Embryonic facial prominence (tissue), 1 donor: ENCODE measurements at regions not wholly inside any gene's neighbourhood (a gene's known extent, or its start where the extent isn't known, plus 50 kb on each side); places are given as distances from the start of the nearest gene placed in this dataset.

ENCODE experiments used
- DNase-seq: peaks from one replicate; pipeline ENCODE4 v3.0.0-alpha.2; 2016; ENCODE audit errors: extremely low spot score

DNA sequence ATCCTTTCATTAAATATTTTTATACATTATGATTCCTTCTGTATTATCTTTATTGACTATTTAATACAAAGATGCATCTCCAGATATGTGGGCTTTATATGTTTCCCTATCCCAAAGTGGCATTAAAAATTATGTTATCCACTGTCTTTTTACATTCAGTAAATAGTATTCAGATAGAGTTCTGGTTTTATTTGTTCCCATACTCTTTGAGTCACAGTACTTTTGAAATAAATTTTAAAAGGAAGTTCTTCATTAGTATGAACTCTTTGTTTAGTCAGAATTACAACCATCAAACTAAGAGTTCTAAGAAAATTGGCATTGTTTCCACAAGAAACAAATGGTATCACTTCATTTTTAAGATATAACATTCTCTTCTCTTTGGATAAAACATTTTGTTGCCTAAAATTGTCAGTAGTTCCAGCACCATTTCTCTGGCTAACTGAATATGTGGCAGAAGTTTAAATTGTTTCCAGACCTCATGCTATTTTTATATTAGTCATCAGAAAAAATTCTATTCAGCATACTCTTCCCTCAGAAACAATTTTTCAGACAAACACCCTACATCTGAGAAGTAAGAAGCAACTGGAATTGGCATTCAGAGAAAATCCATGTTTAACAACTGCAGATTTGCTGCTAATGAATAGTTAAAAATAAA is 88.5 kb upstream of the COL5A2 start:
- DNase-seq, result peak; percentile 46

DNA sequence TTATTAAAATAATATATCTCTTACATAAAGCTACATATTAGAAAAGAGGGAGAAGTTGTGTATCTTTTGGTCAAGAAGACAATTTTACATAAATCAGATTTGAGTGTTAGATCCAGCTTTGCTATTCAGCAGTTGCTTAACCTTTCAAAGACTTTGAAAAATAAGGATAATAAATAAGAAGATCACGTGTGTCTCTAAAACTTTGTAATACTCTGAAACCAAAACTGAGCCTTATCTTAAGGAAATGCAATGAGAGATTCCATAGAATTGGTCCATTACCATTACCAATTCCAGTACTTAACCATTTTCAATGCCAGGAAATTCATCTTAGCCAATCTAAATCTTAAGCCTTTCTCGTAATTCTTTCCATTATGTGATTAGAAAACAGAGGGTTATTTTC is 89.2 kb upstream of the COL5A2 start:
- DNase-seq, result no peak

DNA sequence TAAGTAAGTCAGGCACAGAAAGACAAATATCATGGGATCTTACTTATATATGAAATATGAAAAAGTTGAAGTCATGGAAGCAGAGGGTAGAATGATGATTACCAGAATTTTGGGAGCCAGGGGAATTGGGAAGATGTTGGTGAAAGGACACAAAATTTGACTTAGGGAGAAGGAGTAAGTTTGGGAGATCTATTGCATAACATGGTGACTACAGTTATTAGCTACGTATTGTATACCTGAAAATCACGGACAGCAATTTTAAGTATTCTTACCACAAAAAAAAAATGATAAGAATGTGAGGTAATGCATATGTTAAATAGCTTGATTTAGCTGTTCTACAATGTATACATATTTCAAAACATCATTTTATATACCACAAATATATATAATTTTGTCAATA is 94.2 kb upstream of the COL5A2 start:
- DNase-seq, result no peak

DNA sequence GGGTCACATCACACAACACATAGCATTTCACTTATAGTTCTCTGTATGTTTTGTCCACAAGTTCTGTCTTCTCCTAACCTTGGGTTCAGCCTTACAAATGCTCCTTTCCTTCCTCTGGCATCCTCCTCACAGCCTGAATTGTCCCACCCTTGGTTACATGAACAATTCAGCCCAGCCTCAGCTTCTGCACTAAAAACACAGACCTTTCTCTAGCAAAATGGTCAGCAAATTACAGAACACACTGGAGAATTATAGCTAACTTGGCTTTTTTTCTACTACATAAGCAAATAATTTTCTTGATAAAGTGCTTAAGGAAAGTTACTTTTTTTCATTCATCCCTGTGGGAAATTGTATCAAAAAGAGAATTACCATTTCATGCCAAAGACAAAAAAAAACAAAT is 94.8 kb upstream of the COL5A2 start:
- no peak for DNase-seq

DNA sequence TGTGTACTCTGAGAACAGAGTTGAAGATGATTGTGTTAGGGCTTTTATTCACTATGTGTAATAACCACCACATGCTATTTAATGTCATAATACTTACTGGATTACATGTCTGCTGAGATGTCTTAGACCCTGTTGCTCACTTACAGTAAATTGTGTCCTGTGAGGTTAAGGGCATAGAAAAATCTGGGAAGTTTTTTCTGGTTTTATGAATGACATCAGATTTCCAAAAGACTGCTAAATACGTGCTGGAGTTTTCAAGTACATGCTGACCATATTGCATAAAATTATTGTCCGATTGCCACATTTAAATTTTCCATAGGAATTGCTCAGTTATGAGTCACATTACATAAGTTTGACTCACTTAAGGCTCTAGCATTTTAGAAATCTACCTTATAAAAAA is 96.7 kb upstream of the COL5A2 start:
- DNase-seq, result no peak

DNA sequence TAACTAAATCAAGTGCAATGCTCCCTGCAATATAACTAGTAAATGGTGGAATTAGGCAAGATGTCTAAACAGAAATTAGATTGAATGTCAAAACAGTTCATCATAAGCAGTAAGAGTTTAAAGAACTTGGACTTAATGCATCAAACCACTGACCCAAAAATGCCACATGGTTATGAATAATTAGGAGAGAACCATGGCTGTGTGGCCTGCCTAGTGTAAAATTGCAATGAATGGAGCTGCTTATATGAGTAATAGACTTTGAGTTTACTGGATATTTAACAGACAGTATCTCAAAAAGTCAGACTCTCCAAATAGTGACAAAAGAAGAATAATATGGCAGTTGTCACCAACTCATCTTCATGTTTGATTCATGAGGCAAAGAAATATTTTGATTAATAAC is 101.6 kb upstream of the COL5A2 start:
- DNase-seq, result no peak

DNA sequence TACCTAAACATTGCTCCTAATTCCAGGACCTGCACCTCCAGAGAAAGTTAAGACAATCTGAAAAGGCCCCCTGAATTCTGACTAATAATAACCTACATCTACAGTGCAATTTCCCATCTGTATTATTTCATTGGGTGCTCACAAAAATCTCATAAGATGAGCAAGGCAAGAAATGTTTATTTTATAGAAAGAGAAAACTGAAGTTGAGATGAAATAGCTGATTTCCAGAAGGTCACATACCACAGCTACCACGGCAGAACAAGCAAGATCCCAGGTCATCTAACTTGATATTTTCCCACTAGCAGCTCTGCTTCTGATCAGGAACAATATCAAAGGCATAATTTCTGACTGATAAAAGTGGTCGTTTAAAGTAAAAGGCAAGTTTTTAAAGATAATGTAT is 105.8 kb upstream of the COL5A2 start:
- no peak for DNase-seq

DNA sequence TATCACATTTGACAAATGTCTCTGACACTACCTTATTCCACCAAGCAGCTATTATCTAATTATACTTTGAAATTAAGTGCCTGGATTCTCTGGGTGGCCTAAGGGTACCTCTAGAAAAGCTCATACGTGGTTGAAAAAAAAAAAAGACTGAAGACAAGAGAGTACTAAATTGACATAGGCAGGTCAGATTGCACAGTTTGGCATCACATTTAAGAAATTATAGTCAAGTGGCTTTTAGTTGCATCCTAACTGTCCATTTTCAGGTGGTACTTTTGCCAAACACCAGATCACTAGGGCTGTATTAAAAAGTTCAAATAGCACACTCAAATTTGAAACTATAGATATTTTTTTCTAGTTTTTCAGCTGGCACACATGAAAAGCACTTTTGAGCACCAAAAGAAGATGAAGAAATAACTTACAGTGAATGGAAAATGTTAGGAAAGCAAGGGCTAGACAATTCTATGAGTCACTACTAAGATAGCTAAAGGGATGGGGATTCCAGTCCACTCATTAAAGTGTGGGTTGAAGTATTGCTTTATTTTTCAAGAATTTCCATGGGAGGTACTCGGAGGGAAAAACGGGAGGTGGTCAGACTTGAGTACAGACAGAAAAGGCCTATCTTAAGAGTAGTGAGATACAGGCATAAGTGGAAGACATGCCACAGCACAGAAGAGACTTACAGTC is 106.5 kb upstream of the COL5A2 start:
- DNase-seq, result no peak

DNA sequence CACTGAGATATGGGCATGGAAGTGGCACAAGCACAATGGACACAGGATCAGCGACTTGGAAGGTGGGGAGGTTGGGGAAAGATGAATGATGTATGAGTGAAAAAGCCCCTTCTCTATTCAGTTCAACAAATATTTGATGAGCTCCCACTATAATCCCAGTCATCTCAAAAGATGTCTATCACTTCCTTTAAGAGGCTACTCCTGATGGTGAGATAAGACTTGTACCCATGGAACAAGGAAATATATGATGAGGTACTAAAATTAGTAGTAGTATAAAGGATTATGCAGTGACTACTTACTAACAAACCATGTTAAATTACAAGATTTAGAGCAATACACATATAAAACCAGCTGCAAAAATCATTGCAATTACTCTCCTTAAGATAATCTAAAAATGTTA is 107.8 kb upstream of the COL5A2 start:
- no peak for DNase-seq

DNA sequence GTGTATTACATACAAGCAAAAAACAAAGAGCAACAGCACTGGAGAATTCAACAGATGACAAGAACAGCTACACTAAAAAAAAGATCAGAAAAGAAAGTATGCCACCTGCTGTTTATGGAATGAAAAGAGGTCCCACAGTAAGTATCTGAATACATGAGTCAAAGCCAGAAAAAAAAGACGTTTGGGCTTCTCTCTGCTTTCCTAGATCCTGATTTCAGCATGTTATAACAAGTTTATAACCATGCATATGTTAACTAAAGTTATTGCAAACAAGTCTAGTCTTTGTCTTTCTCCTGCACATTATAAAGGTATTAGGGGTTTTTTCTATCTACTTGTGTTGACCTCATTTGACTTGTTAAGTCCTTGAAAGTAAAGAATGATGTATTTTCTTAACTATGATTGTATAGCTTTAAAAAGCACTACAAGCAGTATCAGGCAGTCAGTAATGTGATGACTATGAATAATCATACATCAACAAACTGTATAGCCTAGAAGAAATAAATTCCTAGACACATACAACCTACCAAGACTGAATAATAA is 108.5 kb upstream of the COL5A2 start:
- peak; percentile 79 for DNase-seq

DNA sequence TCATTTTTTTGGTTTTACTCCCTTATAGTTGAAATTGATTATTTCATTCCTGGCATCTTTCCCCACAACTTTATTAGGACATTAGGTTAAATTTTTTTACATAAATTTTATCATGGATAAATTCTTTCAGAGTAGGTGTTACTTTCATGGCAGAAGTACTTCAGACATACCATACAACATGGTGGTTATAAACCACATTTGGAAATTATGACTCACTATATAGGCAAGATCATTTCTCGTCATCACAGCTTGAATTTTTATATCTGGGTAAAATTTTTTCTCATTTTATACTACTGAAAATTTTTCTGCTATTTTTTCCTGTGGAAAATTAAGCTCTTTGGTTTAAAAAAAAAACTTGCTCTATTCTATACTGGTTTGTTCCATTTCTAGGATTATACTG is 111.9 kb upstream of the COL5A2 start:
- no peak for DNase-seq

DNA sequence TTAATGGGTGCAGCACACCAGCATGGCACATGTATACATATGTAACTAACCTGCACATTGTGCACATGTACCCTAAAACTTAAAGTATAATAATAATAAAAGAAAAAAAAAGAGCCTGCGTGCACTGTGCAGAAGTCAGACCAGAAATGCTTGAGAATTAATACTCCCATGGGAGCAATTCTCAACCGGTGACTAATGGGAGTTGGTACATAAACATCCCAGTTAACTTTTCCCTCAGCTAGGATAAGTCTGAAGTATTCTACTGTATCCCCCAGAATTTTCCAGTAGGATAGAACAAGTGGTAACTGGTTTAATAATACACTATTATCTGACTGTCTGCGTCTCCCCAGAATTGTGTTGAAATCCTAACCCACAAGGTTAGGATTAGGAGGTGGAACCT is 113.6 kb upstream of the COL5A2 start:
- DNase-seq, result no peak

DNA sequence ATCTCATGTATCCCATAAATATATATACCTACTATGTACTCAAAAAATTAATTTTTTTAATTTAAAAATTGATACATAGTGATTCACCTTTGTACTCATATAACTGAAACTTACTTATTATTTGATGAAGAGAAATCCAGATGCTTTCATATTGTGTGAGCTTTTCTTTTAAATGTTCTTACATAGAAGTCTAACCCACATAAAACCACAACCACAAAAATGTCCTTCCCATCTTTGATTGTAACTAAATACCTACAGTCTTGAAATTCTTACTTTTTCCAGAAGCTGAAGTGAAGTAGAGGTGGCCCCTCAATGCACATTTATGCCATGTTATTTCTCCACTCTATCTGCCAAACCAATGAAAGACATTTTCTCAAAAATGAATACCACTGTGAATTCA is 117.9 kb upstream of the COL5A2 start:
- DNase-seq, result no peak

DNA sequence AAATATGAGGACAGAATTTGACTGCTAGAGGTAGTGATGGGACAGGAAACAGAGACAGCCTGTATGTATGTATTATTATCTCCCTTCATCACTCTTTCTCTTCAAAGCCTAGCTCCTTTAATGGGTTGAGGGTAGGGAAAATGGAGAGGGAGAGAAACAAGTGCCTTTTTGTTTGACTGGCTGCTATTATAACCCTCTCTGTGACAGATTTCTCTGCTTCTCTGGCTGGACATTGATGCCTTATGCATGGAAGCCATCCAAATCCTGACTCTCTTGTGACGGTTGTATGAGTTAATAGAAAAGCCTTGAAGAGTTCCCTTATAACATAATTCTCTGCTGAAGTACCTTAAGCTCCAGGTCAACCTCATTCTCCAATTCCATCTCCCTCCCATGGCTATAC is 118.5 kb upstream of the COL5A2 start:
- DNase-seq, result no peak

DNA sequence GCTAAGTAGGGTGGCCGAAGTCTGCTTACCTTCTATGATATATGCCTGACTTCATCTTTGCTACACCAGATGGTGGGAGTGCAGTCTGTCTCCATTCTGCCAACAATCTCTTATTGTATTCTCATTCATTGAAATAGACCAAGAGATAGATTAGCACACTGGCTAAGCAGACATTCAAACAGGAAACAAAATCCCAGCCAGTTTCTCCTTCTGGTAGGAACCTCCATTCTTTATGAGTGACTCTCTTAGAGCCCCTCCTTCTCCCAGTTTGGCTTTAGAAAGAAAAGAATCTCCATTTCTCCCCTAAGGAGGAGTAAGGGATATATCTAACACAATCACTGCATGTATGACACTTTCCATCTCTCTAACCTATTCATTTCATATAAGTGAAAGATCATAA is 118.9 kb upstream of the COL5A2 start:
- DNase-seq, result no peak

DNA sequence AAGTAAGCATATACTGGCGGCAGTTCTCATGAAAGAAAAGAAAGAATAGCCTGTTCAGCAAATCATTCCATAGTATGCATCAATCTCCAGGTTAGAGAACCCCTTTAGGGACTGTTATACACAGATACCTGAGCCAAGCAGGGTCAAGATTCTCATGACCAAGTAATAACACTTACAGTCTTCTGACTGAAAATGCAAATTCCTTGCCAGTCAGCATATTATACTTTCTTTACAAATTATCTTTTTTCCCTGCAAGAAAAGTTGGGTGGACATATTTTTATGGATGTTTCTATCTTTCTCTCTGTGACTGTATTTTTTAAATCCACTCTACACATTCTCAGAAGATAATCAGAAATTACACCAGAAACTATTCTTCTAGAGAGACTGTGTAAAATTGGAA is 120.4 kb upstream of the COL5A2 start:
- DNase-seq, result no peak

DNA sequence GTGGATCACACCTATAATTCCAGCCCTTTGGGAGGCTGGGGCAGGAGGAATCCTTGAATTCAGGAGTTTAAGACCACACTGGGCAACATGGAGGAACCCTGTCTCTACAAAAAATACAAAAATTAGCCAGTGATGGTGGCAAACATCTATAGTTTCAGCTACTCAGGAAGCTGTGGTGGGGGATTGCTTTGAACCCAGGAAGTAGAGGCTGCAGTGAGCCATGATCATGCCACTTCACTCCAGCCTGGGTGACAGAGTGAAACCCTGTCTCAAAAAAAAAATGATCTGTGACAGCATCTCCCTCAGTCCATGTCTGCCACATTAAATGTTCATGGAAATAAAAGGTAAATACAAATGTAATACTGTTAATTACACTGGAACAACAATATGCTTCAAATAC is 121.4 kb upstream of the COL5A2 start:
- no peak for DNase-seq

DNA sequence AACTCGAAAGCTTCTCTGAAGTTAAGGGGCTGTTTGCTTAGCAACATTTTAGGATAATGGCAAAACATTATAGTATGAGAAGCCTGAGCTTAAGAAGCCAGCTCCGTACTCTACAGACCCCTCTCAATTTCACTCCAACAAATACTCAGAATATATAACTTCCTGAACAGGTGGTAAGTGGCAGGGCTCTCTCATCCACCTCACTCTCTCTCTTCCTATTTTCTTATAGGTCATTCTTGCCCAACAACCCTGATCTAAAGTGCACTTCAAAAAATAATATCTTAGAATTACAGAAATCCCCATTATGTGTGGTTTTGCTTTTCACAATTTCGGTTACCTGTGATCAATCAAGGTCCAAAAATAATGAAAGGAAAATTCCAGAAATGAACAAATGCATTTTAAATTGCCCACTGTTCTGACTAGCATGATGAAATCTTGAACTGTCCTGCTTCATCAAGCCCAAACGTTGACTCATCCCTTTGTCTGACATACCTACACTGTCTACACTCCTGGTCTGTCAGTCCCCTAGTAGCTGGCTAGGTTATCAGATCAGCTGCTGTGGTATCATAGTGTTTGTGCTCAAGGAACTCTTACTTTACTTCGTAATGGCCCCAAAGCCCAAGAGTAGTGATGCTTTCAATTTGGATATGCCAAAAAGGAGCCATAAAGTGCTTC is 122.8 kb upstream of the COL5A2 start:
- no peak for DNase-seq

DNA sequence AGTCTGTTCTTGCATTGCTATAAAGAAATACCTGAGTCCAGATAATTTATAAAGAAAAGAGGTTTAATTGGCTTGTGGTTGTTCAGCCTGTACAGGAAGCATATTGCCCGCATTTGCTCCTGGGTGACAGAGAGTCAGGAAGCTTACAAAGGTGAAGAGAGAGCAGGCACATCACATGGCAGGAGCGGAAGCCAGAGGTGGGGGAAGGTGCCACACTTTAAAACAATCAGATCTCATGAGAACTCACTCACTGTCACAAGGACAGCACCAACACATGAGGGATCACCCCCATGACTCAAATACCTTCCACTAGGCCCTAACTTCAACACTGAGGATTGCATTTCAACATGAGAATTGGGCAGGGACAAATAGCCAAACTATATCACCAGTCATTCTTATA is 124.8 kb upstream of the COL5A2 start:
- no peak for DNase-seq

DNA sequence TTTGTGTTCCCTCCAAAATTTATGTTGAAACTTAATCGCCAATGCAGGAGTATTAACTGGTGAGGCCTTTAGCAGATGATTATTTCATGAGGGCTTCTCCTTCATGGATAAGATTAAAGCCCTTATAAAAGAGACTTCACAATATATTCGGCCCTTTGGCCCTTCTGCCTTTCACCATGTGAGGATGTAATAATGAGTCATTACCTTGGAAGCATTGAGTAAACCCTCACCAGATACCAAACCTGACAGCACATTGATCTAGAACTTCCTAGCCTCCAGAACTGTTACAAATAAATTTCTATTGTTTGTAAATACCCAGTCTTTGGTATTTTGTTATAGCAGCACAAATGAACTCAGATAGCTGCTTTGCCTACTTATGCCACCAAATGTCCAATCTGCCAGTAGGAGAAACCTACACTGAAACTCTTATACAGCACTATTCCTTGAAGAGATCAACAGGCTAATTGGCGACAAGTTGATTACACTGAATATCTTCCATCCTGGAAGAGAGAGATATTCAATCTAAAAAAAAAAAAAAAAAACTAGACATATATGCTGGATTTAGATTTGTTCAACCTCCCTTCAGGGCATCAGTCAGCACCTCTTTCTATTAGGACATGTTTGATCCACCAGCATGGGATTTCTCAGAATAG is 125.9 kb upstream of the COL5A2 start:
- no peak for DNase-seq

DNA sequence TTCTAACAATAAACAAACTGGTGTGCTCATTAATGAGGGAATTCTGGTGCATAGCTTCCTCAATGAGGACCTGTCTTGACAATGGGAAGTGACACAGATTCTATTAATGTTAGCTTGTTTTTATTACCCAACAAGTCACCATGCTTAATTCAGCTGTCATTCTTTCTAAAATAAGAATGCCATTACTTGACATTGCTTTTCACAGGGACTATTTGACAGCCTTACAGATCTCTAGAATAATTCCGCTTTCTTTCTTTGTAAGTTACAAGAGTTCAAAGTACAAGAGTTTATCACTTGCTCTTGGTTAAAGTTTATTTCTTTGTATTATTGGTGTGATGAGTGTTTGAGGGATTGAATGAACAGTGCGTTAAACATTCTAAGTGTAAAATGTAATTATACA is 127.0 kb upstream of the COL5A2 start:
- DNase-seq, result no peak

DNA sequence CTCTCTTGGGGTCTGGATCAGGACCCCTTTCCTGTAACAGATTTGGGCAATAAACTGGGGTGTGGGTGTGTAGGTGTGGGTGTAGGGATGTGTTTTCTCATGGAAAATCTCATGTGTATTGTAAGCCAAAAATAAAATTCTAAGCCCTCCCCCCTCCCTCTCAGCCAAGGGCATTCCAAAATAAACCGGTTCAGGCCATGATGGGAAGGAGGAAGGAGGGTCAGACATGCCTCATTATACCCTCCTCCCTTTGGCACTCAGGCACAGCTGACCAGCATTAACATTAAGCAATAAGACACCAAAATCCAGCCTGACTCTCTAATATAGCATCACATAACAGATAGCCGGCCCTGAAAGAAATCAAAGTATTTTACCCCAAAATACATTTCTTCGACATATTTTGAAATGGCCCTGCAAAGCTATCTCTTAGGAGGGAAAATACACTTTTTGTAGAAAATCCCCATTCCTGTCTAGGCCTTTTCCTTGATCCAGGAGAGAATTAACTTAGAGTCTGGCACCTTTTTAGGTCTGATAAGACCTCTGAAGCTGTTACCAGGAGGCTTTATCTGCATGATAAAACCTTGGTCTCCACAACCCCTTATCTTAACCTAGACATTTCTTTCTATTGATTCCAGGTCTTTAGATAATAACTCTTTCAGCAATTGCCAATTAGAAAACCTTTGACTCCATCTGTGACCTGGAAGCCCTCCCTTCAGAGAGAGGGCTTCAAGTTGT is 128.7 kb upstream of the COL5A2 start:
- no peak for DNase-seq
